Dermis blood vessel endothelial cell (primary cell): ENCODE measurements at regions not wholly inside any gene's neighbourhood (a gene's known extent, or its start where the extent isn't known, plus 50 kb on each side); places are given as distances from the start of the nearest gene placed in this dataset.

Source experiments
- DNase-seq: peaks from one replicate; pipeline ENCODE4 v3.0.0; 2010

- DNase-seq: no peak
Observed at GRCh38 chr5:35477911-35478310, 139.8 kb upstream of the SPEF2 start.

- DNase-seq: no peak
Observed at GRCh38 chr5:35477321-35477720, 140.3 kb upstream of the SPEF2 start.

- no peak for DNase-seq
Observed at GRCh38 chr5:35476797-35477196, 140.9 kb upstream of the SPEF2 start.

GRCh38 chr5:35476036-35476435 is 141.6 kb upstream of the SPEF2 start:
- DNase-seq: no peak

GRCh38 chr5:35473589-35473988 is 144.1 kb upstream of the SPEF2 start:
- DNase-seq: no peak

- DNase-seq: no peak
Observed at GRCh38 chr5:35470866-35471265, 146.8 kb upstream of the SPEF2 start.

GRCh38 chr5:35468811-35469210 is 148.9 kb upstream of the SPEF2 start:
- no peak for DNase-seq

GRCh38 chr5:35466746-35467145 is 150.9 kb upstream of the SPEF2 start:
- DNase-seq: no peak

GRCh38 chr5:35464757-35465156 is 152.9 kb upstream of the SPEF2 start:
- no peak for DNase-seq

- DNase-seq: no peak
Observed at GRCh38 chr5:35461530-35461929, 156.1 kb upstream of the SPEF2 start.

- no peak for DNase-seq
Observed at GRCh38 chr5:35458824-35459207, 158.8 kb upstream of the SPEF2 start.

- DNase-seq: no peak
Observed at GRCh38 chr5:35457912-35458823, 159.5 kb upstream of the SPEF2 start.

- DNase-seq: no peak
Observed at GRCh38 chr5:35456506-35456905, 161.2 kb upstream of the SPEF2 start.

- DNase-seq: no peak
Observed at GRCh38 chr5:35454011-35454525, 163.6 kb upstream of the SPEF2 start.

- DNase-seq: no peak
Observed at GRCh38 chr5:35443803-35444595, 173.7 kb upstream of the SPEF2 start.

GRCh38 chr5:35442885-35443639 is 174.6 kb upstream of the SPEF2 start:
- no peak for DNase-seq

- no peak for DNase-seq
Observed at GRCh38 chr5:35440409-35440808, 177.3 kb upstream of the SPEF2 start.

GRCh38 chr5:35438786-35439185 is 178.9 kb upstream of the SPEF2 start:
- DNase-seq: no peak

GRCh38 chr5:35438288-35438687 is 179.4 kb upstream of the SPEF2 start:
- DNase-seq: no peak

- peak; percentile 1 for DNase-seq
Observed at GRCh38 chr5:35436400-35437057, 181.1 kb upstream of the SPEF2 start.

- DNase-seq: no peak
Observed at GRCh38 chr5:35430381-35431162, 187.1 kb upstream of the SPEF2 start.

- DNase-seq: no peak
Observed at GRCh38 chr5:35420200-35420599, 189.9 kb upstream of the PRLR start.
